H1 (cell line): ENCODE measurements at regions not wholly inside any gene's neighbourhood (a gene's known extent, or its start where the extent isn't known, plus 50 kb on each side); places are given as distances from the start of the nearest gene placed in this dataset.
A peak's percentile ranks its signal among the peaks of the same experiment; 100 is the strongest.

Source experiments
- CTCF ChIA-PET: fragments of 300-600 bp; sonication (Branson Sonifier 250); formaldehyde crosslinking; loops from one replicate; lab custom pipeline; 2021; ENCODE audit not compliant: partially characterized antibody; lab: Charles Lee
- POLR2A ChIA-PET: fragments of 300-600 bp; sonication (Branson Sonifier 250); formaldehyde crosslinking; loops from one replicate; lab custom pipeline; 2021; ENCODE audit warnings: inconsistent platforms; ENCODE audit not compliant: partially characterized antibody; lab: Charles Lee
- DNase-seq, 2 experiments: peaks; one replicate each; pipeline versions ENCODE4 v3.0.0 to v3.0.0-alpha.2; 2010 to 2022; ENCODE audit warnings: low spot score in 2 of 2, low read depth in 1 of 2, mixed read lengths in 1 of 2
- FAIRE-seq: peaks from 2 replicates; lab custom pipeline; 2011; peaks lifted over from hg19 to GRCh38; lab: Jason Lieb, UNC
- H2AFZ ChIP-seq: 2 replicates; pipeline ENCODE4 v1.8.1; 2012; ENCODE audit warnings: low read length, inconsistent platforms
- H2AK5ac ChIP-seq: 2 replicates; pipeline ENCODE4 v1.6.1; 2013; ENCODE audit warnings: low read depth, low read length
- H2BK120ac ChIP-seq: replicated peaks from 2 replicates; pipeline ENCODE3; 2013; ENCODE audit warnings: low read depth, low read length, inconsistent platforms
- H2BK12ac ChIP-seq: 2 replicates; pipeline ENCODE4 v1.6.1; 2013; ENCODE audit warnings: low read depth, low read length
- H2BK15ac ChIP-seq: 2 replicates; pipeline ENCODE4 v1.6.1; 2013; ENCODE audit warnings: low read length
- H2BK20ac ChIP-seq: 2 replicates; pipeline ENCODE4 v1.6.1; 2013; ENCODE audit warnings: low read length
- H2BK5ac ChIP-seq: 2 replicates; pipeline ENCODE4 v1.6.1; 2013; ENCODE audit warnings: low read depth, low read length
- H3K14ac ChIP-seq: 2 replicates; pipeline ENCODE4 v1.6.1; 2013; ENCODE audit warnings: inconsistent platforms; ENCODE audit not compliant: insufficient read length
- H3K18ac ChIP-seq: 2 replicates; pipeline ENCODE4 v1.6.1; 2013; ENCODE audit warnings: low read length; ENCODE audit errors: extremely low read depth
- H3K23ac ChIP-seq: 2 replicates; pipeline ENCODE4 v1.6.1; 2013; ENCODE audit warnings: inconsistent platforms; ENCODE audit not compliant: insufficient read length
- H3K23me2 ChIP-seq: 2 replicates; pipeline ENCODE4 v1.6.1; 2013; ENCODE audit warnings: low read depth, low read length
- H3K27ac ChIP-seq: 2 replicates; pipeline ENCODE4 v1.6.1; 2011; ENCODE audit warnings: low read depth, low read length, inconsistent platforms
- H3K27me3 ChIP-seq, 4 experiments: replicated peaks in 1 of 4; 1 replicate in 1 of 4; 2 replicates in 3 of 4; pipeline versions ENCODE4 v1.6.1 to v1.8.1; 2011 to 2013; ENCODE audit warnings: low read length in 3 of 4, mild to moderate bottlenecking in 3 of 4, inconsistent platforms in 2 of 4, mixed read lengths in 2 of 4, moderate library complexity in 1 of 4; ENCODE audit not compliant: control insufficient read depth in 3 of 4, insufficient read depth in 3 of 4; ENCODE audit errors: extremely low read depth in 1 of 4
- H3K36me3 ChIP-seq, 4 experiments: 2 replicates each; pipeline versions ENCODE4 v1.6.1 to v1.8.1; 2011 to 2013; ENCODE audit warnings: mild to moderate bottlenecking in 4 of 4, low read length in 3 of 4, moderate library complexity in 2 of 4, control low read depth in 1 of 4, inconsistent platforms in 1 of 4; ENCODE audit not compliant: insufficient read depth in 4 of 4, control insufficient read depth in 2 of 4
- H3K4ac ChIP-seq: replicated peaks from 2 replicates; pipeline ENCODE3; 2013; ENCODE audit warnings: low read length, low read depth, mixed read lengths, inconsistent platforms; ENCODE audit not compliant: insufficient read length
- H3K4me1 ChIP-seq, 4 experiments: replicated peaks in 1 of 4; 1 replicate in 1 of 4; 2 replicates in 3 of 4; pipeline versions ENCODE4 v1.6.1 to v1.8.1; 2011 to 2013; ENCODE audit warnings: low read length in 3 of 4, inconsistent platforms in 2 of 4, mixed read lengths in 1 of 4; ENCODE audit not compliant: insufficient read depth in 4 of 4, control insufficient read depth in 3 of 4
- H3K4me2 ChIP-seq, 2 experiments: 2 replicates each; pipeline versions ENCODE4 v1.6.1 to v1.8.1; 2011 to 2013; ENCODE audit warnings: low read depth in 2 of 2, low read length in 2 of 2, control low read depth in 1 of 2, inconsistent platforms in 1 of 2, mild to moderate bottlenecking in 1 of 2; ENCODE audit not compliant: insufficient read depth in 1 of 2
- H3K4me3 ChIP-seq, 4 experiments: fragments of 200-600, 300-600 bp in 1 of 4; sonication (generic), shearing (Covaris generic), sonication (Bioruptor Twin) in 1 of 4; 2 replicates each; pipeline versions ENCODE4 v1.5.1 to v1.8.1; 2011 to 2016; ENCODE audit warnings: low read length in 4 of 4, low read depth in 3 of 4, control low read depth in 2 of 4, inconsistent platforms in 2 of 4, mild to moderate bottlenecking in 2 of 4, mixed read lengths in 1 of 4, moderate library complexity in 1 of 4; ENCODE audit not compliant: insufficient read depth in 2 of 4; ENCODE audit errors: extremely low read depth in 1 of 4
- H3K56ac ChIP-seq: replicated peaks from 2 replicates; pipeline ENCODE3; 2013; ENCODE audit warnings: low read depth, mild to moderate bottlenecking, mixed read lengths, low read length, inconsistent platforms; ENCODE audit not compliant: insufficient read length
- H3K79me1 ChIP-seq: 2 replicates; pipeline ENCODE4 v1.6.1; 2013; ENCODE audit warnings: low read depth, low read length, control low read depth
- H3K79me2 ChIP-seq, 2 experiments: 2 replicates each; pipeline versions ENCODE4 v1.6.1 to v1.8.1; 2012 to 2013; ENCODE audit warnings: low read length in 2 of 2, mild to moderate bottlenecking in 2 of 2, inconsistent platforms in 1 of 2; ENCODE audit not compliant: insufficient read depth in 2 of 2, control insufficient read depth in 1 of 2
- H3K9ac ChIP-seq, 4 experiments: replicated peaks in 1 of 4; 1 replicate in 1 of 4; 2 replicates in 3 of 4; pipeline versions ENCODE4 v1.6.1 to v1.8.1; 2011 to 2013; ENCODE audit warnings: low read depth in 3 of 4, low read length in 3 of 4, control low read depth in 2 of 4, mild to moderate bottlenecking in 2 of 4, moderate library complexity in 2 of 4, inconsistent platforms in 1 of 4; ENCODE audit errors: extremely low read depth in 1 of 4
- H3K9me3 ChIP-seq, 2 experiments: 2 replicates each; pipeline versions ENCODE4 v1.6.1 to v1.8.1; 2012 to 2013; ENCODE audit warnings: mild to moderate bottlenecking in 2 of 2, moderate library complexity in 2 of 2, control low read depth in 1 of 2, inconsistent platforms in 1 of 2, low read depth in 1 of 2, low read length in 1 of 2, mixed read lengths in 1 of 2; ENCODE audit not compliant: insufficient read depth in 2 of 2
- H4K20me1 ChIP-seq, 2 experiments: replicated peaks in 1 of 2; 2 replicates each; pipeline versions ENCODE3 to v1.8.1; 2011 to 2013; ENCODE audit warnings: inconsistent platforms in 2 of 2, low read length in 2 of 2, mild to moderate bottlenecking in 1 of 2; ENCODE audit not compliant: insufficient read depth in 2 of 2, control insufficient read depth in 1 of 2
- H4K5ac ChIP-seq: 2 replicates; pipeline ENCODE4 v1.6.1; 2013; ENCODE audit warnings: low read length, low read depth, mixed read lengths, inconsistent platforms; ENCODE audit not compliant: insufficient read length
- H4K8ac ChIP-seq: 2 replicates; pipeline ENCODE4 v1.8.0; 2013; ENCODE audit warnings: mild to moderate bottlenecking, moderate library complexity, low read length, inconsistent platforms; ENCODE audit not compliant: insufficient read depth; ENCODE audit errors: extremely low read depth
- H4K91ac ChIP-seq: replicated peaks from 2 replicates; pipeline ENCODE3; 2013; ENCODE audit warnings: low read length, mixed read lengths, inconsistent platforms; ENCODE audit not compliant: insufficient read length
- BCL11A ChIP-seq, 2 experiments: IDR thresholded peaks; one replicate each; pipeline ENCODE4 v1.6.1; 2011; ENCODE audit warnings: low read depth in 2 of 2, low read length in 2 of 2, mild to moderate bottlenecking in 2 of 2
- EZH2 ChIP-seq: fragments of 200-600 bp; sonication (generic); IDR thresholded peaks from 2 replicates; pipeline ENCODE4 v1.7.1; 2012; ENCODE audit warnings: low read depth, mild to moderate bottlenecking, moderate library complexity, low read length, inconsistent platforms; ENCODE audit not compliant: severe bottlenecking
- HDAC2 ChIP-seq, 2 experiments: fragments of 300-600 bp in 1 of 2; sonication (generic) in 1 of 2; IDR thresholded peaks; 2 replicates each; pipeline ENCODE4 v1.6.1; 2011 to 2012; ENCODE audit warnings: low read depth in 2 of 2, low read length in 2 of 2, mild to moderate bottlenecking in 2 of 2, moderate library complexity in 2 of 2, borderline replicate concordance in 1 of 2, inconsistent platforms in 1 of 2
- POLR2AphosphoS5 ChIP-seq: IDR thresholded peaks from 2 replicates; pipeline ENCODE4 v1.6.1; 2011; ENCODE audit warnings: low read depth, low read length
- WGBS, 2 experiments: shearing (Covaris generic) in 1 of 2; methylation state at CpG; one replicate each; pipeline versions ENCODE4 v1.1.6 to v1.1.7; 2013 to 2015; ENCODE audit warnings: low lambda C conversion rate in 2 of 2, mixed read lengths in 2 of 2, inconsistent platforms in 1 of 2, low coverage in 1 of 2, missing lambda C conversion rate in 1 of 2; ENCODE audit not compliant: insufficient replicate concordance in 2 of 2, insufficient coverage in 1 of 2, insufficient read length in 1 of 2; ENCODE audit errors: extremely low coverage in 1 of 2, missing lambda C conversion rate in 1 of 2; 5-methylcytosine and 5-hydroxymethylcytosine counted together

GRCh38 chr7:138205614-138206150 lies 129.4 kb downstream of the AKR1D1 start:
- no peak overlapping the region for H2BK12ac ChIP-seq
- peaks cover 14 to 39% (median 30%) of the 10 kb centered on the region in 4 experiments for H3K4me1 ChIP-seq
- no peak overlapping the region for H2AFZ ChIP-seq
- H2AK5ac ChIP-seq: no peak overlapping the region
- FAIRE-seq (peak; percentile 79), DNase-seq (no peak)
- H2BK20ac ChIP-seq: no peak overlapping the region
- H3K9ac ChIP-seq: no peak overlapping the region
- no peaks in the 10 kb centered on the region for H4K20me1 ChIP-seq
- no peaks in the 10 kb centered on the region for H3K9me3 ChIP-seq
- peak overlapping the region; percentile 75 for H3K56ac ChIP-seq
- no peak overlapping the region; the same call in 1 of the 2 replicates for H3K18ac ChIP-seq
- 2% methylated on average over 2 of the region's 2 CpGs; no CpG with 5 or more reads in 1 of the 2 experiments for WGBS, 2 experiments
- H3K27ac ChIP-seq: peak overlapping the region; percentile 57; the same call in 1 of the 2 replicates
- H2BK15ac ChIP-seq: no peak overlapping the region
- no peak overlapping the region for H3K4ac ChIP-seq
- no peaks in the 10 kb centered on the region; a peak in 2 of 7 replicates for H3K27me3 ChIP-seq
- peak overlapping the region in 1 of 2 experiments; percentile 58; a peak in 3 of 4 replicates for H3K4me2 ChIP-seq
- peak overlapping the region in 1 of 4 experiments; percentile 45; a peak in 1 of 8 replicates for H3K4me3 ChIP-seq
- H4K91ac ChIP-seq: peak overlapping the region; percentile 94
- H3K23me2 ChIP-seq: no peaks in the 10 kb centered on the region
- no peak overlapping the region for H3K23ac ChIP-seq
- peak overlapping the region; percentile 93 for H2BK120ac ChIP-seq
- H3K14ac ChIP-seq: no peak overlapping the region
- peak overlapping the region; percentile 99; the same call in 1 of the 2 replicates for H2BK5ac ChIP-seq
- peak overlapping the region; percentile 98 for H4K5ac ChIP-seq
- H3K79me2 ChIP-seq: no peaks in the 10 kb centered on the region
- no peaks in the 10 kb centered on the region; a peak in 1 of 8 replicates for H3K36me3 ChIP-seq
- no peaks in the 10 kb centered on the region for H3K79me1 ChIP-seq
- ChIA-PET CTCF (no interaction called here), POLR2A (no interaction called here)
- no peak overlapping the region for H4K8ac ChIP-seq
- TF ChIP-seq POLR2AphosphoS5 (no peak), EZH2 (no peak), BCL11A (IDR thresholded peaks at IDR 0.05; ENCODE audit: low read depth in 2 of 2, low read length in 2 of 2) (peak in 1 of 2 experiments; percentile 93), HDAC2 (IDR thresholded peaks at IDR 0.05; ENCODE audit: borderline replicate concordance in 1 of 2, low read depth in 2 of 2, low read length in 2 of 2) (peak in 1 of 2 experiments; percentile 66; a peak in 1 of 4 replicates)
